Muscle of leg (tissue), 3 donors: ENCODE measurements at regions not wholly inside any gene's neighbourhood (a gene's known extent, or its start where the extent isn't known, plus 50 kb on each side); places are given as distances from the start of the nearest gene placed in this dataset.

Experiments
- DNase-seq: peaks from one replicate; pipeline ENCODE4 v3.0.0; 2013
- H3K27ac ChIP-seq: one replicate; pipeline ENCODE4 v1.5.1; 2013; ENCODE audit warnings: mild to moderate bottlenecking, low read length, control low read depth
- H3K27me3 ChIP-seq: one replicate; pipeline ENCODE4 v1.6.1; 2013; ENCODE audit warnings: low read length; ENCODE audit not compliant: control insufficient read depth, insufficient read depth
- H3K36me3 ChIP-seq: one replicate; pipeline ENCODE4 v1.6.1; 2013; ENCODE audit warnings: low read length; ENCODE audit not compliant: control insufficient read depth, insufficient read depth
- H3K4me1 ChIP-seq: one replicate; pipeline ENCODE4 v1.6.1; 2013; ENCODE audit warnings: low read length; ENCODE audit not compliant: control insufficient read depth, insufficient read depth
- H3K4me3 ChIP-seq: one replicate; pipeline ENCODE4 v1.5.1; 2013; ENCODE audit warnings: low read length, control low read depth
- H3K9me3 ChIP-seq: replicated peaks from 2 replicates; pipeline ENCODE4 v1.6.1; 2013; ENCODE audit warnings: low read depth, low read length; ENCODE audit not compliant: control insufficient read depth
- WGBS: methylation state at CpG from one replicate; pipeline ENCODE4 v1.1.5; 2013; ENCODE audit warnings: missing lambda C conversion rate; ENCODE audit not compliant: insufficient coverage; 5-methylcytosine and 5-hydroxymethylcytosine counted together

DNA sequence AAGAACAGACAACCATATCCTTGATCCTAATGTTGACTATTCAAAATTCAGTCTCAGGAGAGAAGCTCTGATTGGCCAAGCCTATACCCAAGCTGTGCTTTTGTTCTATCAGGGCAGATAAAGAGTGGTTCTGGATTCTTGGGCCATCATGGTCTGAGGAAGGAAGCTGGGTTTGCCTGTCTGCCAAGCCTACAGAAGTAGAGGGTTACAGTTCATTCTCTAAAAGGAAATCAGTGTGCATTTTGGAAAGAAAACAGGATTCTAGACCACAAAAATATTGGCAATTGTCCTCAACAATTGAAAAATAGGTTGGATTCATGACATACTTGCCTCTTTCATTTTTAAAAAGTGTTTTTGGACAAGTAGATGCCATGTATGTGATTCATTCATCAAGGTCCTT is 145.4 kb upstream of the BMP2 start:
- no peak overlapping the region for H3K27ac ChIP-seq
- no peak for DNase-seq

DNA sequence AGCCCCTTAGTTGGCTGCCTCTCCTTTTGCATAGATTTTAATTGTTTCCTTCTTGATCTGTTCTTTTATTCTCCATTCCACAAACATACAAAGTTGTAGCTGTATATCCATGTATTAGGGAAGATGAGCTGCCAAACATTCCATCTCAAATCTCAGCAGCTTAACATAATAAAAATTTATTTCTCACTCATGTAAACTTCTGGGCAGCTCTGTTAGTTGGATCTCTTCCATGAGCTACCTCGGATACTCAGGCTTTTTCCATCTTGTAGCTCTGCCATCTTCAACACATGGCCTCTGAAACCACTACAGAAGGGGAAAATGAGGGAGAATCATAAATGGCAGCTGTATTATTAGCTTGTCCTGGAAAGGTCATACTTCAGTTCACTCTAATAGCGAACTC is 149.4 kb upstream of the BMP2 start:
- Histone ChIP-seq H3K27ac (no peak overlapping the region), H3K36me3 (no peaks in the 10 kb centered on the region), H3K4me1 (peaks cover 3% of the 10 kb centered on the region), H3K9me3 (no peaks in the 10 kb centered on the region), H3K4me3 (no peak overlapping the region), H3K27me3 (no peaks in the 10 kb centered on the region)
- WGBS: no CpG with 5 or more reads among the region's 2 CpGs
- peak; percentile 89 for DNase-seq

More for the DNA sequence above, 145.4 kb upstream of the BMP2 start:
- Histone ChIP-seq H3K36me3 (no peaks in the 10 kb centered on the region), H3K4me1 (peaks cover 3% of the 10 kb centered on the region), H3K4me3 (no peak overlapping the region), H3K27me3 (no peaks in the 10 kb centered on the region), H3K9me3 (peaks cover 2% of the 10 kb centered on the region)

DNA sequence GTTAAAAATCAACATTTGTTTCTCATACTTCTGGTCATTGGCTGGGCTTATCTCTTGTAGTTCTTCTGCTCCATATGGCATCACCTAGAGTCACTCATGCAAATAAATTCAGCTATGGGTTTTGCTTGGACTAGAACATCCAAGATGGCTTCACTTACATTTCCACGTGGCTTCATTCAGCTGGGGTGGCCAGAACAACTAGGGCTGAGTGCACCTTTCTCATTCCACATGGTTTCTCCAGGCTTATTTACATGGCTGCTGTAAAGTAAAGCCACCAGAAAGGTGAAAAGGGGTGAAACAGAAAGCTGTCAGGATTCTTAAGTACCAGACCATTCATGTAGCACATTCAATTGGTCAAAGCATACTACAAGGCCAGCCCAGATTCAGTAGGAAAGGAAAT is 151.1 kb upstream of the BMP2 start:
- no peak for DNase-seq
- H3K36me3 ChIP-seq: no peaks in the 10 kb centered on the region
- H3K4me3 ChIP-seq: no peak overlapping the region
- H3K27me3 ChIP-seq: no peaks in the 10 kb centered on the region
- no peak overlapping the region for H3K27ac ChIP-seq
- no CpG with 5 or more reads among the region's 1 CpG for WGBS
- peaks cover 3% of the 10 kb centered on the region for H3K4me1 ChIP-seq
- no peaks in the 10 kb centered on the region for H3K9me3 ChIP-seq

DNA sequence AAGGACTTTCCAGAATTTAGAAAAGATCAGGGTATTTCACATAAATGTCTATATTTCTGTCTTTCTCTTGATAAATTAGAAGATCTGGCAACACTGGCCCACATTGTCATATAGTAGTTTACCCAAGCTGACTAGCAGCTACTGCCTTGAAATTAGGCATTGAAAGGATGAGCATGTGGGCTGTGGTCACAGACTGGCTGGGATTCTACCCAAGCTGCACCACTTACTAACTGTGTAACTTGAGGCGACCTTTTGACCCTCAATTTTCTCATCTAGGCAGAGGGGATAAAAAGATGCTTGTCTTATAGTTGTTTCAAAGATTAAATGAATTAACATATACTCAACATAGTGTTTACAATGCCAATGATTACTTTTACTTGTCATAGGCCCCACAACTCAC is 152.7 kb upstream of the BMP2 start:
- Histone ChIP-seq H3K4me1 (peaks cover 3% of the 10 kb centered on the region), H3K36me3 (no peaks in the 10 kb centered on the region), H3K27me3 (no peaks in the 10 kb centered on the region), H3K9me3 (no peaks in the 10 kb centered on the region), H3K4me3 (no peak overlapping the region), H3K27ac (no peak overlapping the region)
- no peak for DNase-seq
- WGBS: no CpG with 5 or more reads among the region's 1 CpG

DNA sequence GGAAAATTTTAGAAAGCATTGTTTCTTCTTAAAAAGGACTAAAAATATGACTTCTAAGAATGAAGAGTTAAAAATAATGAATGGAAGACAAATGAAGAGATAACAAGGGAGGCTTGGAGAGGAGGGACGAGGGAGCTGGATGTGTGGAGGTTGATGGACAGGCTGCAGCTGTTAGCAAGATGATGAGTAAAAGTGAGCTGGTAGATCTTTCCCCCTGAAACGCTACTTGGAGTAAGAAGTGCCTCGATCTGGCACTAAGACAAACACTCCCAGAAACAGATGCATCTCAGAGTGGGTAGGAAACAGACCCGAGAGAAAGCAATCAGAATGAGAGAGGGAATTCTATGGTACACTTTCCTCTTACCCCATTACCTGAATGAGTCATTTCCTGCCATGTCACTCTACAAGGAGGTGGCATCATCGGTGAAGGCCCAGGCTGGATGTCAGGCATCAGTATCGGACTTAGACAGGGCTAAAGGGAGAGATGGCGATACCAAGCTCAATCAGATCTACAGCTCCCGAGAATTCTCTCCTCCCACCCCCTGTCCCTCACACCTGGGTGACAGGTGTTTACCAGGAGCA is 154.1 kb upstream of the BMP2 start:
- DNase-seq: no peak
- no peaks in the 10 kb centered on the region for H3K4me1 ChIP-seq
- no CpG with 5 or more reads among the region's 8 CpGs for WGBS
- H3K27me3 ChIP-seq: no peaks in the 10 kb centered on the region
- no peaks in the 10 kb centered on the region for H3K9me3 ChIP-seq
- H3K4me3 ChIP-seq: no peak overlapping the region
- H3K27ac ChIP-seq: no peak overlapping the region
- H3K36me3 ChIP-seq: no peaks in the 10 kb centered on the region

DNA sequence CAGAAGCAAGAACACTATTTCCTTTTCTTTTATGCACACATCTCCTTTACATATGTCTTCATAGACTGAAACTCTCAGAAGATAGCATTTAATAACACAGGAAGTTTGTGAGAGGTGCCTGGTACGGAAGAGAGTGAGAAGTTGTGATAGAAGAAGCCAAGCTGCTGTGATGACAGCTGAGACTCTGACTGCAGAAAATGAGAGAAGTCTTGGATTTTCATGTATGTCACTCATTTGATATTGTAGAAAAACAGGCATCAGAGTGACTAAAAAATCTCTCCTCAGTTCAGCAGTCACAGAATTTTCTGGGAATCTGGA is 154.9 kb upstream of the BMP2 start:
- Histone ChIP-seq H3K27me3 (no peaks in the 10 kb centered on the region), H3K36me3 (no peaks in the 10 kb centered on the region), H3K4me1 (no peaks in the 10 kb centered on the region), H3K9me3 (no peaks in the 10 kb centered on the region), H3K4me3 (no peak overlapping the region), H3K27ac (no peak overlapping the region)
- WGBS: no CpG with 5 or more reads among the region's 1 CpG
- no peak for DNase-seq

DNA sequence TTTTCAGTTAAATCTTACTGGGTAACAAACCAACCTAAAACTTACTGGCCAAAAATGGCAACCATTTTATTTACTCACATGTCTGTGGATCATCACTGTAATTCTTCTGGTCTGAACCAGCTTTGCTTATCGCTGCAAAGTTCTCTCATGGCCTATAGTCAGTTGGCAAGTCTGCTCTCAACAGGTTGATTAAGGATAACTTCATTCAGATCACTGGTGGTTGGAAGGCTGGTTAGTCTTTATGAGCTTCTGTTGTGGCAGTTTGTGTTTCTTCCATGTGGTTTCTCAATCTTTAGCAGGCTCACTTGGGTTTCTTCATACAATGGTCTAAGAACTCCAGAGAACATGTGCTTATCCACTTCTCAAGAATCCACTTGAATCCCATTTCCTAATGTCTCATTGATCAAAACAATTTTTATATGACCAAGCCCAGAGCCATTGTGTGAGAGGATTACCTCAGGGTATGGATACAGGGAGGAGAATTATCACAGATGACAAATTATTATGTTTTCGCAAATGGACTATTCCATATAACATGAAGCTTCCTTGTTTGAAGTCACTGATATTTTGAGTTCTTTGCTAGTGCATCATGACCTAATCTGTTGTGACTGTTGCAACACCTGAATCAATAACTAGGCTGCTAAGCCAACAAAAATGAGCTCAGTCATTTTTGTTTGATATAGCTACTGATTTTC is 155.4 kb upstream of the BMP2 start:
- Histone ChIP-seq H3K9me3 (no peaks in the 10 kb centered on the region), H3K27me3 (no peaks in the 10 kb centered on the region), H3K36me3 (no peaks in the 10 kb centered on the region), H3K4me3 (no peak overlapping the region), H3K27ac (no peak overlapping the region), H3K4me1 (no peaks in the 10 kb centered on the region)
- WGBS: no CpG with 5 or more reads among the region's 2 CpGs
- DNase-seq: no peak

DNA sequence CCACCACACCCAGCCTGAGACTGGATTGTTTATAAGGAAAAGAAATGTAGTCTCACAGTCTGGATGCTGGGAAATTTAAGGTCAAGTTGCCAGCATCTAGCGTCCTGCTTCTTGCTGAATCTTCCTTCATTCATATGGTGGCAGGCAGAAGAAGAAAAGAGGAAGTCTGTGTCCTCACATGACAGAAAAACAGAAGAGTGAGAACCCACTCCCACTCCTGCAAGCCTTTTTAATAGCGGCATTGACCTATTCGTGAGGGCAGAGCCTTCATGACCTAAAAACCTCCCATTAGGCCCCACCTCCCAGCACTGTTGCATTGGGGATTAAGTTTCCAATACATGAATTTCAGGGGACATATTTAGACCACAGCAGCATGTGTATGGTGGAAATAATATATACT is 160.8 kb upstream of the BMP2 start:
- no peak for DNase-seq
- no CpG with 5 or more reads among the region's 3 CpGs for WGBS
- peaks cover 2% of the 10 kb centered on the region for H3K27me3 ChIP-seq
- no peaks in the 10 kb centered on the region for H3K36me3 ChIP-seq
- H3K9me3 ChIP-seq: no peaks in the 10 kb centered on the region
- H3K27ac ChIP-seq: no peak overlapping the region
- no peaks in the 10 kb centered on the region for H3K4me1 ChIP-seq
- no peak overlapping the region for H3K4me3 ChIP-seq

DNA sequence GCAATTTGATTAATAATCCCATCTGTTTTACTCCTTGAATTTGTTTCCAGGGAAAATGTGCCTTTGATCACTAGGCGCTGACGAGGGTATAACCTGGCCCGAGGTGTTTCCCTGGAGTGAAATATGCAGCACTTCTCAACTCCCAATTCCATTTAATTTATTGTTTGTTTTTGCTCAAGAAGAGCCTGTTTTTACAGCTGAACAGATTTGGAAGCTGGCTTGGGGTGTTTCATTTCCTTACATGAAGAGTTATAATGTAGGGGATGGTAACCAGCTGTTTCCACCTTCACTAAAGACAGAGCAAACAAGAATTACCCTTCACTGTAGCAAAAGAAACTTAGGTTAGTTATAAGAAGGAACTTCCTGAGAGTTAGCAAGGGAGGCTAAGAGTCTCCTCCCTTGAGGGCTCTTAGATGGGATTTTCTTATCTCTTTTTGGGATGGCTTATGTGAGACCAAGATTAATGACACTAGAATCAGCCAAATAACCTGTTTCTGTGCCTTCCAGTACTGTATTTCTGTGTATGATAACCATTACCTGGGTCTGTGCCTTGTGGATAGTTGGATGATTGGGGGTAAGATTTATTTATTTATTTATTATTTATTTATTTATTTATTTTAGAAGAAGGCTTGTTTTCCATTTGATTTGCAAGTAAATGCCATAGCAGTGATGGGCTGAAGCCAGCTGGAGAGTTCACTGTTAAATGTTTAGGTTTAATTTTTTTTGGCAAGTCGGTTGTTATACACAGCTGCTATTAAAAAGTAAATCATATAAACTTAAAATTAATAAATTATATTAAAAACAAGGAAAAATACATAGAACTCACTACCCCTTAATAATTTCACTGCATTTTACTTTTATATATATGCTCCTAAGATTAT is 162.2 kb upstream of the BMP2 start:
- Histone ChIP-seq H3K4me3 (no peak overlapping the region), H3K4me1 (no peaks in the 10 kb centered on the region), H3K27me3 (peaks cover 2% of the 10 kb centered on the region), H3K27ac (no peak overlapping the region), H3K36me3 (no peaks in the 10 kb centered on the region), H3K9me3 (no peaks in the 10 kb centered on the region)
- WGBS: no CpG with 5 or more reads among the region's 4 CpGs
- DNase-seq: peak; percentile 32

DNA sequence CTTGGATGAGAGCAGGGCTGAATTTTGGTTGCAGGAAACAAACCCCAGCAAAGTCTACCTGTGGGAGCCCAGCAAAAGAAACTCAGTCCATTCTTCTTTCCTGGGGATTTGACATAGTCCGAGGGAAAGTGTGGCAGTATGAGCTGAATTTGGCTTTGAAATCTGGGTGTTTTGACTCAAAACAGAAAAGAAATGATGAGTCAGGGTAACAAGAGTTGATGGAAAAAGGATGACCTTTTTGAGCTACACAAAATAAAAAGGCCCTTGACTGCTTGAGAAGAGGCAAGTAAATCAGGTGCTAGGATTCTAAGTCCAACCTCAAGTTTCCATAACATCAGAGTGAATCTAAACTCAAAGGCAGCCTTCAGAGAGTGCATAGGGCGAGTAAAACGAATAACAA is 163.3 kb upstream of the BMP2 start:
- Histone ChIP-seq H3K27me3 (peaks cover 2% of the 10 kb centered on the region), H3K36me3 (no peaks in the 10 kb centered on the region), H3K9me3 (no peaks in the 10 kb centered on the region), H3K4me1 (no peaks in the 10 kb centered on the region), H3K27ac (no peak overlapping the region), H3K4me3 (no peak overlapping the region)
- 90% methylated on average over 2 of the region's 3 CpGs for WGBS
- DNase-seq: no peak
